Prostate gland (tissue), 2 donors: ENCODE measurements at regions not wholly inside any gene's neighbourhood (a gene's known extent, or its start where the extent isn't known, plus 50 kb on each side); places are given as distances from the start of the nearest gene placed in this dataset.
A peak's percentile ranks its signal among the peaks of the same experiment; 100 is the strongest.
"Not testable (repeated sequence)": the region's sequence is repeated elsewhere in the genome, so short reads cannot be mapped to it uniquely, and the experiment has no call there.

Experiments used
- DNase-seq: peaks from one replicate; pipeline ENCODE4 v3.0.0-alpha.2; 2019; ENCODE audit warnings: low spot score
- H3K27ac ChIP-seq, 2 donors: fragments of 200-600 bp; sonication (generic); 2 replicates each; pipeline ENCODE4 v1.5.1; 2017 to 2019
- H3K27me3 ChIP-seq: fragments of 200-600 bp; sonication (generic); replicated peaks from 2 replicates; pipeline ENCODE4 v1.5.1; 2019; ENCODE audit not compliant: insufficient read depth
- H3K36me3 ChIP-seq, 2 donors: fragments of 200-600 bp; sonication (generic); 1 replicate in 1 of 2; 2 replicates in 1 of 2; pipeline versions ENCODE4 v1.5.1 to v1.8.1; 2017 to 2019
- H3K4me1 ChIP-seq: fragments of 200-600 bp; sonication (generic); replicated peaks from 2 replicates; pipeline ENCODE4 v1.5.1; 2019
- H3K4me3 ChIP-seq, 2 donors: fragments of 200-600 bp; sonication (generic); 2 replicates each; pipeline ENCODE4 v1.5.1; 2017 to 2019
- H3K9me3 ChIP-seq: fragments of 200-600 bp; sonication (generic); 2 replicates; pipeline ENCODE4 v1.5.1; 2017
- POLR2A ChIP-seq: fragments of 450-650 bp; IDR thresholded peaks from one replicate; pipeline ENCODE4 v1.6.1; 2016; ENCODE audit warnings: antibody characterized with exemption, mild to moderate bottlenecking
- POLR2AphosphoS5 ChIP-seq: sonication (generic); formaldehyde crosslinking; IDR thresholded peaks from one replicate; pipeline ENCODE4 v1.6.1; 2017; ENCODE audit warnings: antibody characterized with exemption
- WGBS: methylation state at CpG from one replicate; pipeline ENCODE4 v1.1.5; 2018; 5-methylcytosine and 5-hydroxymethylcytosine counted together
- intact Hi-C: fragments of 100-400 bp; cut with DNase I; formaldehyde crosslinking; loops from one replicate; pipeline ENCODE4 v1.14.2; 2022
- TF ChIP-seq, protein P1 (sequence below), 4 experiments: fragments of 200-600 bp in 2 of 4; fragments of 450-650 bp in 2 of 4; sonication (generic) in 2 of 4; IDR thresholded peaks; 1 replicate in 3 of 4; 2 replicates in 1 of 4; pipeline ENCODE4 v1.5.1; 2016 to 2019; ENCODE audit warnings: antibody characterized with exemption in 4 of 4, mild to moderate bottlenecking in 2 of 4, moderate library complexity in 2 of 4

DNA sequence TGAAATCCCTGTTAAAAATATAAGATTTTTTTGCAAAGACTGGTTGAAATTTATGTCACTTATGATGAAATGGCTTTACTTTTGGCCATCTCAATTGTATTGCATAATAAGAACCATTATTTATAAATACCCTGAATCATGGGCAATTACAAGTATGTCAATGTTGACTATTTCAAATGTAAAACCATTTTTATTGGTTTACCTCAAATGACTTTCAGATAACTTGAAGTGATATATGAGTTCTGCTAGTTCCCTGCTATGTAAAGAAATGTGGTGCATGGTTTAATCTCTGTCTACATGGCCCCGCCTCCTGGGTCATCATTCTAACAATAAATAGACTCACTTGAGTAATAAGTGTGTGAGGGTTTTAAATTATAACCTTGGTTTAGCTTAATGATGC lies 275.6 kb upstream of the PREP start:
- no peak overlapping the region for H3K27ac ChIP-seq
- H3K27me3 ChIP-seq = no peaks in the 10 kb centered on the region
- intact Hi-C loops = no loop called here
- peak; percentile 77 for TF ChIP-seq POLR2AphosphoS5
- TF ChIP-seq, protein P1, sequence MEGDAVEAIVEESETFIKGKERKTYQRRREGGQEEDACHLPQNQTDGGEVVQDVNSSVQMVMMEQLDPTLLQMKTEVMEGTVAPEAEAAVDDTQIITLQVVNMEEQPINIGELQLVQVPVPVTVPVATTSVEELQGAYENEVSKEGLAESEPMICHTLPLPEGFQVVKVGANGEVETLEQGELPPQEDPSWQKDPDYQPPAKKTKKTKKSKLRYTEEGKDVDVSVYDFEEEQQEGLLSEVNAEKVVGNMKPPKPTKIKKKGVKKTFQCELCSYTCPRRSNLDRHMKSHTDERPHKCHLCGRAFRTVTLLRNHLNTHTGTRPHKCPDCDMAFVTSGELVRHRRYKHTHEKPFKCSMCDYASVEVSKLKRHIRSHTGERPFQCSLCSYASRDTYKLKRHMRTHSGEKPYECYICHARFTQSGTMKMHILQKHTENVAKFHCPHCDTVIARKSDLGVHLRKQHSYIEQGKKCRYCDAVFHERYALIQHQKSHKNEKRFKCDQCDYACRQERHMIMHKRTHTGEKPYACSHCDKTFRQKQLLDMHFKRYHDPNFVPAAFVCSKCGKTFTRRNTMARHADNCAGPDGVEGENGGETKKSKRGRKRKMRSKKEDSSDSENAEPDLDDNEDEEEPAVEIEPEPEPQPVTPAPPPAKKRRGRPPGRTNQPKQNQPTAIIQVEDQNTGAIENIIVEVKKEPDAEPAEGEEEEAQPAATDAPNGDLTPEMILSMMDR (IDR thresholded peaks at IDR 0.05) = no peak
- TF ChIP-seq POLR2A = no peak
- 69% methylated on average over 1 of the region's 1 CpG for WGBS
- no peaks in the 10 kb centered on the region for H3K9me3 ChIP-seq
- no peaks in the 10 kb centered on the region for H3K36me3 ChIP-seq
- no peak overlapping the region for H3K4me3 ChIP-seq
- no peaks in the 10 kb centered on the region for H3K4me1 ChIP-seq
- peak; percentile 63 for DNase-seq

GRCh38 chr6:105677671-105678475 lies 275.0 kb upstream of the PREP start:
- intact Hi-C loops = no loop called here
- no peaks in the 10 kb centered on the region for H3K36me3 ChIP-seq
- peak; percentile 13 for DNase-seq
- WGBS = 70% methylated on average over 2 of the region's 2 CpGs
- H3K4me3 ChIP-seq = no peak overlapping the region
- no peak for TF ChIP-seq POLR2A
- TF ChIP-seq, protein P1 (IDR thresholded peaks at IDR 0.05) = no peak
- no peak for TF ChIP-seq POLR2AphosphoS5
- H3K27ac ChIP-seq = no peak overlapping the region
- no peaks in the 10 kb centered on the region for H3K9me3 ChIP-seq
- H3K27me3 ChIP-seq = no peaks in the 10 kb centered on the region
- H3K4me1 ChIP-seq = no peaks in the 10 kb centered on the region

DNA sequence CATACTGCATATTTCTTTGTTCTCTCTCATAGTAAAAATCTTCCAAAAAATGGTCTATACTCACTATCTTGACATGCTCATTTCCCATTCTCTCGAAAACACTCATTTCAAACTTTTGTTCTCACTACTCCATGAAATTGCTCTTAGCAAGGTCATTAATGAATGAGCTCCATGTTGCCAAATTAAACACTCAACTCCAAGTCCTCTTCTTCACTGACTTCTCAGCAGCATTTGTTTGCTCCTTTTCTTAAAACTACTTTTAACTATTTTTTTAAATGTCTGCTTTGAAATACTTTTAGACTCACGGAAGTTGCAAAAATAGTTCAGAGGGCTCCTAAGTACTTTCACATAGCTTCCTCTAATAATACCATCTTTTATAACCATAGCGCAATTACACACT lies 274.0 kb upstream of the PREP start:
- Histone ChIP-seq H3K27me3 (no peaks in the 10 kb centered on the region), H3K27ac (no peak overlapping the region), H3K4me1 (no peaks in the 10 kb centered on the region), H3K36me3 (no peaks in the 10 kb centered on the region), H3K9me3 (no peaks in the 10 kb centered on the region), H3K4me3 (no peak overlapping the region)
- intact Hi-C loops = no loop called here
- TF ChIP-seq, protein P1 (IDR thresholded peaks at IDR 0.05) = no peak
- no peak for TF ChIP-seq POLR2A
- 69% methylated on average over 3 of the region's 3 CpGs for WGBS
- no peak for DNase-seq

DNA sequence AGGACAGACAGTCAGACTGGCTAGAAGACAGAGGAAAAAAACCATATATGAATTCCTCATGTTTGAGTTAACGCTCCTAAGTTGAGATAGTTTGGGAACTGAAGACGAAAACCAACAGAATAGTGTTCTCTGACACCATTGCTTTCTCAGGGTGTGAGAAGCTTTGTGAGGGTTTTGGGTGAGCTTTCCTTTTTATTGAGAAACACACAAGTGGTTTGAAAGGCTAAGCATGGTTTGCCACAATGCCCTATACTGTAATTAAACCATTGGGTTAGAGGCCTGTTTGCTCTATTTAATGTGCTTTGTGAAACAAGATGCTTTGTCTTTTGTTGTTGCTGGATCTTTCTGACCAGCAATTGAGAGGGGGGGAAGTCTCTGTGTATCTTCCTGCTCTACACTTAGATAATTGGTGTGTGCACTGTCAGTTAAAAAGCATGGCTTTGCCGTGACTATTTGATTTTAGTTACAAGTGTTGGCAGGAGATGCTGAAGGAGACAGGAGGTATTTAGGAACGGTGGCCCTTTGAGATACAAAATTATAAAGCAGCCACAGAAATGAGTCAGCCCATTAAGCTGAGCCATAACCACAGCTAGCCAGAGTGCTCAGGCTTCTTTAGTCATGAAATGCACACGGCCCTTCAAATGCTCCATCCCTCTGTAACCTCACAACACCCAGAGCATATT lies 273.0 kb upstream of the PREP start:
- Histone ChIP-seq H3K9me3 (no peaks in the 10 kb centered on the region), H3K4me3 (no peak overlapping the region), H3K27me3 (no peaks in the 10 kb centered on the region), H3K27ac (no peak overlapping the region), H3K4me1 (no peaks in the 10 kb centered on the region), H3K36me3 (no peaks in the 10 kb centered on the region)
- TF ChIP-seq, protein P1 (IDR thresholded peaks at IDR 0.05) = no peak
- TF ChIP-seq POLR2A = no peak
- no peak for TF ChIP-seq POLR2AphosphoS5
- no peak for DNase-seq
- 55% methylated on average over 5 of the region's 5 CpGs for WGBS
- intact Hi-C loops = no loop called here

GRCh38 chr6:105672856-105673538 lies 270.1 kb upstream of the PREP start:
- H3K27ac ChIP-seq, DNase-seq, H3K4me1 ChIP-seq, H3K4me3 ChIP-seq, H3K9me3 ChIP-seq, intact Hi-C loops, H3K27me3 ChIP-seq, H3K36me3 ChIP-seq: not testable (repeated sequence)
- 89% methylated on average over 2 of the region's 2 CpGs for WGBS
